Adrenal gland (tissue), 5 donors: ENCODE measurements at regions not wholly inside any gene's neighbourhood (a gene's known extent, or its start where the extent isn't known, plus 50 kb on each side); places are given as distances from the start of the nearest gene placed in this dataset.

ENCODE experiments used
- CTCF ChIP-seq, 6 experiments: fragments of 450-650 bp in 4 of 6; fragments of 200-600 bp in 2 of 6; sonication (generic) in 1 of 6; IDR thresholded peaks; 1 replicate in 5 of 6; 2 replicates in 1 of 6; pipeline versions ENCODE4 v1.5.1 to v1.8.0; 2016 to 2021; ENCODE audit warnings: antibody characterized with exemption in 6 of 6, mild to moderate bottlenecking in 2 of 6, moderate library complexity in 1 of 6
- POLR2A ChIP-seq, 2 donors: fragments of 450-650 bp; IDR thresholded peaks; one replicate each; pipeline ENCODE4 v1.6.1; 2017; ENCODE audit warnings: antibody characterized with exemption in 2 of 2, mild to moderate bottlenecking in 2 of 2, moderate library complexity in 1 of 2
- donor health status: DM: no; HTN: no; CAD: no.

- TF ChIP-seq CTCF (IDR thresholded peaks at IDR 0.05) (no peak), POLR2A (IDR thresholded peaks at IDR 0.05) (no peak)
Measured at GRCh38 chr18:2060086-2060485, 511.2 kb downstream of the METTL4 start.
